ENCODE measurements at regions not wholly inside any gene's neighbourhood (a gene's known extent, or its start where the extent isn't known, plus 50 kb on each side); places are given as distances from the start of the nearest gene placed in this dataset.

GRCh38 chr9:92190536-92190790 lies 75.2 kb upstream of the SPTLC1 start:
- BruUV-seq (replicated peaks) = no TSS peak
- FAIRE-seq (no peak), DNase-seq (ENCODE audit: low read depth, low spot score) (no peak)
- no peaks in the 10 kb centered on the region for H3K4me1 ChIP-seq (ENCODE audit: control insufficient read depth, extremely low read depth, insufficient read depth, low read length)
- H2AFZ ChIP-seq (ENCODE audit: low read depth, low read length) = no peak overlapping the region
- no peaks in the 10 kb centered on the region for H3K9me1 ChIP-seq (replicated peaks; ENCODE audit: control insufficient read depth, extremely low read depth, insufficient read depth, low read length)
- peaks cover 2 to 5% of the 10 kb centered on the region in 2 experiments for H3K27me3 ChIP-seq (ENCODE audit: control insufficient read depth in 2 of 2, insufficient read depth in 2 of 2, low read length in 2 of 2)
- H3K36me3 ChIP-seq (ENCODE audit: control insufficient read depth in 2 of 2, extremely low read depth in 1 of 2, insufficient read depth in 2 of 2, low read length in 2 of 2) = no peaks in the 10 kb centered on the region
- no peaks in the 10 kb centered on the region for H3K79me2 ChIP-seq (ENCODE audit: control insufficient read depth, insufficient read depth, low read length)
- H3K4me2 ChIP-seq (ENCODE audit: insufficient read depth, low read length) = no peak overlapping the region
- intact Hi-C loops (cut with micrococcal nuclease) = no loop called here
- TF ChIP-seq POLR2A (IDR thresholded peaks at IDR 0.05; ENCODE audit: low read depth, low read length) (no peak), EZH2 (IDR thresholded peaks at IDR 0.05; ENCODE audit: borderline replicate concordance, low read depth, low read length, severe bottlenecking) (no peak), CTCF (IDR thresholded peaks at IDR 0.05; ENCODE audit: extremely low read depth in 1 of 2, insufficient read depth in 1 of 2, low read depth in 1 of 2, low read length in 2 of 2) (no peak), MAX (IDR thresholded peaks at IDR 0.05; ENCODE audit: insufficient read depth, insufficient read length) (no peak), POLR2AphosphoS5 (IDR thresholded peaks at IDR 0.05; ENCODE audit: insufficient read depth, low read depth, low read length) (no peak), MYC (IDR thresholded peaks at IDR 0.05; ENCODE audit: low read depth, low read length) (no peak), GATA2 (IDR thresholded peaks at IDR 0.05; ENCODE audit: insufficient read depth, insufficient read length, low read depth, low read length) (no peak), JUN (IDR thresholded peaks at IDR 0.05; ENCODE audit: borderline replicate concordance, insufficient read depth, insufficient read length, low read depth) (no peak), FOS (IDR thresholded peaks at IDR 0.05; ENCODE audit: borderline replicate concordance, insufficient read depth, low read length) (no peak)
- no peaks in the 10 kb centered on the region for H4K20me1 ChIP-seq (replicated peaks; ENCODE audit: control insufficient read depth, extremely low read depth, insufficient read depth, low read length)
- no peaks in the 10 kb centered on the region for H3K9me3 ChIP-seq (replicated peaks; ENCODE audit: control insufficient read depth, insufficient read depth, low read length)
- POLR2A ChIA-PET = no interaction called here
- dilution Hi-C loops (cut with MboI; ENCODE audit: extremely low pct_ligation_motif_present, low sequenced_read_pairs) = no loop called here
- H3K4me3 ChIP-seq (replicated peaks in 1 of 3; ENCODE audit: insufficient read depth in 1 of 3, low read depth in 1 of 3, low read length in 3 of 3) = no peak overlapping the region
- CTCF ChIA-PET = interaction anchor here (1.1 kb wide), 1 partner anchor 16 kb away, joined by 3 read pairs; no protein-coding TSS in a partner anchor
- H3K27ac ChIP-seq (ENCODE audit: insufficient read depth, low read depth, low read length) = no peak overlapping the region
- H3K9ac ChIP-seq (replicated peaks; ENCODE audit: extremely low read depth, insufficient read depth, low read length) = no peak overlapping the region

Data from endothelial cell of umbilical vein (primary cell).